MM.1S (cell line): ENCODE measurements at regions not wholly inside any gene's neighbourhood (a gene's known extent, or its start where the extent isn't known, plus 50 kb on each side); places are given as distances from the start of the nearest gene placed in this dataset.

Source experiments
- DNase-seq: peaks from one replicate; pipeline ENCODE4 v3.0.0-alpha.2; 2015
- H2AFZ ChIP-seq: fragments of 300-600 bp; sonication (generic); 2 replicates; pipeline ENCODE4 v1.6.0; 2016; ENCODE audit warnings: antibody characterized with exemption, low read length
- H3F3A ChIP-seq: fragments of 300-600 bp; sonication (generic); 2 replicates; pipeline ENCODE4 v1.6.1; 2016; ENCODE audit warnings: mild to moderate bottlenecking, antibody characterized with exemption, low read length, moderate library complexity, mixed read lengths; ENCODE audit not compliant: insufficient read depth
- H3K27ac ChIP-seq: fragments of 300-600 bp; sonication (generic); 2 replicates; pipeline ENCODE4 v1.5.1; 2016; ENCODE audit warnings: mild to moderate bottlenecking, low read length
- H3K27me3 ChIP-seq: fragments of 300-600 bp; sonication (generic); replicated peaks from 2 replicates; pipeline ENCODE4 v1.6.0; 2016; ENCODE audit warnings: low read length; ENCODE audit not compliant: insufficient read depth
- H3K36me3 ChIP-seq: fragments of 300-600 bp; sonication (generic); replicated peaks from 2 replicates; pipeline ENCODE4 v1.6.1; 2016; ENCODE audit warnings: mild to moderate bottlenecking, low read length, mixed read lengths; ENCODE audit not compliant: insufficient read depth
- H3K4me1 ChIP-seq: fragments of 300-600 bp; sonication (generic); 2 replicates; pipeline ENCODE4 v1.6.1; 2016; ENCODE audit warnings: low read length, mixed read lengths
- H3K4me2 ChIP-seq: fragments of 300-600 bp; sonication (generic); 2 replicates; pipeline ENCODE4 v1.6.0; 2016; ENCODE audit warnings: low read depth, low read length
- H3K4me3 ChIP-seq: fragments of 300-600 bp; sonication (generic); 2 replicates; pipeline ENCODE4 v1.5.1; 2016; ENCODE audit warnings: low read length, mixed read lengths
- H3K79me2 ChIP-seq: fragments of 300-600 bp; sonication (generic); 2 replicates; pipeline ENCODE4 v1.6.1; 2016; ENCODE audit warnings: mixed run types, low read length, mixed read lengths
- H3K9ac ChIP-seq: fragments of 300-600 bp; sonication (generic); 2 replicates; pipeline ENCODE4 v1.6.1; 2016; ENCODE audit warnings: low read length, mixed read lengths
- H3K9me2 ChIP-seq: fragments of 300-600 bp; sonication (generic); replicated peaks from 2 replicates; pipeline ENCODE4 v1.6.1; 2016; ENCODE audit warnings: mild to moderate bottlenecking, low read length, mixed read lengths; ENCODE audit not compliant: insufficient read depth
- H3K9me3 ChIP-seq: fragments of 300-600 bp; sonication (generic); replicated peaks from 2 replicates; pipeline ENCODE4 v1.6.1; 2016; ENCODE audit warnings: mild to moderate bottlenecking, low read length, mixed read lengths; ENCODE audit not compliant: insufficient read depth
- H4K20me1 ChIP-seq: fragments of 300-600 bp; sonication (generic); 2 replicates; pipeline ENCODE4 v1.6.1; 2016; ENCODE audit warnings: mild to moderate bottlenecking, low read length, moderate library complexity, mixed read lengths; ENCODE audit not compliant: insufficient read depth
- EZH2 ChIP-seq: fragments of 300-600 bp; sonication (generic); optimal IDR thresholded peaks from 2 replicates; pipeline ENCODE3; 2017; ENCODE audit warnings: low read depth, mild to moderate bottlenecking, antibody characterized with exemption, low read length, mixed read lengths
- EZH2phosphoT487 ChIP-seq: fragments of 300-600 bp; sonication (generic); IDR thresholded peaks from 2 replicates; pipeline ENCODE4 v1.6.1; 2018; ENCODE audit warnings: antibody characterized with exemption, low read length
- TF ChIP-seq, protein P1 (sequence below): fragments of 300-600 bp; sonication (generic); IDR thresholded peaks from 2 replicates; pipeline ENCODE4 v1.5.1; 2016; ENCODE audit warnings: antibody characterized with exemption, low read length, mixed read lengths

DNA sequence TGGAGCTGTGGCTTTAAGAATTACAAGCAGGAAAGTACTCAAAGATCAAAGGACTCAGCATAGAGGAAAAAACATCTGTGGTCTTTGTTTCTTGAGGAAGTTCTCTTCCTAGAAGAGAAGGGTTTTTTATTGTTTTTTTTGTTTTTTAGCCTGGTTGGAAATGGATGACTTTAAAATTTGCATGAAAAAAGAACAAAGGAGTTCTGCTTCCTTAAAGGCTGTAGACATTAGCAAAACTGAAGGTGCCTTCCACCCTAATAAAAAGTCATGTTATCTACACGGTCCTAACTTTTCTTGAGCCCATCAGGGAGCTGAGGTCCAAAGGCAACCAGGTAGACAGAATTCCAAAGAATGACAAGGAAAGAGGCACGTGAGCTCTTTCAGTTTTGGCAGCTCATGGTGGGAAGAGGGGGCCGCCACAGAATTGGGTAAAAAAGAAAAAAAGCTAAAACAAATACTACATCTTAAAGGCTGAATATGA lies 356.6 kb downstream of the SH2D4B start:
- no peak overlapping the region for H3K27ac ChIP-seq
- no peaks in the 10 kb centered on the region for H3K9me3 ChIP-seq
- no peaks in the 10 kb centered on the region for H3K79me2 ChIP-seq
- no peak overlapping the region for H3K4me3 ChIP-seq
- no peaks in the 10 kb centered on the region for H3K9me2 ChIP-seq
- no peak overlapping the region for H3K9ac ChIP-seq
- no peak for DNase-seq
- no peaks in the 10 kb centered on the region for H3K27me3 ChIP-seq
- no peaks in the 10 kb centered on the region for H4K20me1 ChIP-seq
- no peak overlapping the region for H3K4me2 ChIP-seq
- no peak overlapping the region for H2AFZ ChIP-seq
- no peak for TF ChIP-seq EZH2phosphoT487
- TF ChIP-seq, protein P1, sequence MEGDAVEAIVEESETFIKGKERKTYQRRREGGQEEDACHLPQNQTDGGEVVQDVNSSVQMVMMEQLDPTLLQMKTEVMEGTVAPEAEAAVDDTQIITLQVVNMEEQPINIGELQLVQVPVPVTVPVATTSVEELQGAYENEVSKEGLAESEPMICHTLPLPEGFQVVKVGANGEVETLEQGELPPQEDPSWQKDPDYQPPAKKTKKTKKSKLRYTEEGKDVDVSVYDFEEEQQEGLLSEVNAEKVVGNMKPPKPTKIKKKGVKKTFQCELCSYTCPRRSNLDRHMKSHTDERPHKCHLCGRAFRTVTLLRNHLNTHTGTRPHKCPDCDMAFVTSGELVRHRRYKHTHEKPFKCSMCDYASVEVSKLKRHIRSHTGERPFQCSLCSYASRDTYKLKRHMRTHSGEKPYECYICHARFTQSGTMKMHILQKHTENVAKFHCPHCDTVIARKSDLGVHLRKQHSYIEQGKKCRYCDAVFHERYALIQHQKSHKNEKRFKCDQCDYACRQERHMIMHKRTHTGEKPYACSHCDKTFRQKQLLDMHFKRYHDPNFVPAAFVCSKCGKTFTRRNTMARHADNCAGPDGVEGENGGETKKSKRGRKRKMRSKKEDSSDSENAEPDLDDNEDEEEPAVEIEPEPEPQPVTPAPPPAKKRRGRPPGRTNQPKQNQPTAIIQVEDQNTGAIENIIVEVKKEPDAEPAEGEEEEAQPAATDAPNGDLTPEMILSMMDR, result no peak
- TF ChIP-seq EZH2, result no peak
- no peaks in the 10 kb centered on the region for H3K4me1 ChIP-seq
- H3K36me3 ChIP-seq, result no peaks in the 10 kb centered on the region
- H3F3A ChIP-seq, result no peaks in the 10 kb centered on the region

DNA sequence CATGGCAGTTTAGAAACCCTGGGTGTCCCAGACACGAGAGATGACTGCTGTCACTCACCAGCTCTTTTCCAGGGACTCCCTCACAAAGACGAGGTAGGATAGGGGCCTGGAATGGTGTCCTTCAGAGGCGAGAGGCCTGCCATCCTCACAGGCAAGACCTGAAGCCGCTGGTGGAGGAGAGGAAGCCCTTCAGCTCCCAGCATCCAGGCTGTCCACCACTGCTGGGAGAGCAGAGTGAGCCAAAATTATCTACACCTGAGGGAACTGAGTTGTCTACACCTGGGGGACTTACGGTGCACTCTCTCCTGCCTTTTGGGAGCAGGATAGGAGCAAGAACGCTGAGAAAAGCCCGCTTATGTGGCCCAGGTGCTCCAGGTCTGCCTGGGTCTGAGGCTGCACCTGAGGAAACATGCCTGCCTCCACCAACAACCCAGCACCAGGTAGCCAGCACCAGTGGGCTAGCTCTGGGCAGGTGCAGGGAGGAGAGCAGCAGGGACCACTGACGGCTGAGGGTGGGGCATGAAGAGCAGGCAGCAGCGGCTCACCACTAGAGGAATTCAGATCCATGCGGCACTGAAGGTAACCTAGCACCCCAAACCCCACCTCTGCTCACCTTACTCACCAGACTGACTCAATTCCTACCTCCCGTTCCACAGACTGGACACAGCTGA lies 357.2 kb downstream of the SH2D4B start:
- Histone ChIP-seq H3K4me3 (no peak overlapping the region), H3K9me3 (no peaks in the 10 kb centered on the region), H2AFZ (no peak overlapping the region), H3K4me2 (no peak overlapping the region), H4K20me1 (no peaks in the 10 kb centered on the region), H3K9ac (no peak overlapping the region), H3K27ac (no peak overlapping the region), H3K9me2 (no peaks in the 10 kb centered on the region), H3K4me1 (no peaks in the 10 kb centered on the region), H3K36me3 (no peaks in the 10 kb centered on the region), H3F3A (no peaks in the 10 kb centered on the region), H3K27me3 (no peaks in the 10 kb centered on the region), H3K79me2 (no peaks in the 10 kb centered on the region)
- no peak for DNase-seq
- TF ChIP-seq EZH2phosphoT487 (no peak), EZH2 (no peak)
- TF ChIP-seq, protein P1, result no peak

DNA sequence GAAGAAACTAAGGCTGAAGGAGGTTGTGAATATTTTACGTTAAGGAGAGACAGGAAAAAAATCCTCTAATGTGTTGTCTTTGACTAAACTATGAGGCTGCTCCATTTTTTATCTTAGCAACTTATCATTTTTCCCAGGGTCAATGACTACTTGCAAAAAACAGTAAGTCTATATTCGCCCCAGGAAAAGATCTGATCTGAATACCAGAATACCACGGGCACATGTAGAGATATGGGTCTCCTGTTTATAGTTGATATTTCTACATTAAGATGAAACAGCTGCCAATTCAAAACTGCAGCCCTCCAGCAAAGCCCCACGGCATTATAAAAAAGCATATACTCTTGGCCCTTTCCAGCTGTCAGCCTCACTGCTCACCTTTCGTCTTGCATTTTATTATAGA lies 358.4 kb downstream of the SH2D4B start:
- Histone ChIP-seq H3K79me2 (no peaks in the 10 kb centered on the region), H3K27ac (no peak overlapping the region), H3K4me3 (no peak overlapping the region), H3K36me3 (no peaks in the 10 kb centered on the region), H3K9ac (no peak overlapping the region), H2AFZ (no peak overlapping the region), H4K20me1 (no peaks in the 10 kb centered on the region), H3K9me3 (no peaks in the 10 kb centered on the region), H3K27me3 (no peaks in the 10 kb centered on the region), H3K9me2 (no peaks in the 10 kb centered on the region), H3K4me2 (no peak overlapping the region), H3F3A (no peaks in the 10 kb centered on the region), H3K4me1 (no peaks in the 10 kb centered on the region)
- TF ChIP-seq EZH2phosphoT487 (no peak), EZH2 (no peak)
- TF ChIP-seq, protein P1, result no peak
- DNase-seq, result no peak
